ENCODE measurements at regions not wholly inside any gene's neighbourhood (a gene's known extent, or its start where the extent isn't known, plus 50 kb on each side); places are given as distances from the start of the nearest gene placed in this dataset.

GRCh38 chr18:70982292-70982691, 693.4 kb downstream of the SOCS6 start:
- no peak overlapping the region for H3K4me3 ChIP-seq (ENCODE audit: low read depth, low read length)

GRCh38 chr18:70981400-70982140, 692.7 kb downstream of the SOCS6 start:
- H3K4me3 ChIP-seq (ENCODE audit: low read depth, low read length), result no peak overlapping the region
- no peak for DNase-seq (ENCODE audit: low read depth)
- TF ChIP-seq CTCF (IDR thresholded peaks at IDR 0.05; ENCODE audit: control insufficient read depth, extremely low read depth, insufficient read depth), result no peak

More at GRCh38 chr18:70982292-70982691, 693.4 kb downstream of the SOCS6 start:
- DNase-seq (ENCODE audit: low read depth), result no peak
- no peak for TF ChIP-seq CTCF (IDR thresholded peaks at IDR 0.05; ENCODE audit: control insufficient read depth, extremely low read depth, insufficient read depth)

GRCh38 chr18:70973626-70974025, 684.8 kb downstream of the SOCS6 start:
- no peak for DNase-seq (ENCODE audit: low read depth)
- no peak for TF ChIP-seq CTCF (IDR thresholded peaks at IDR 0.05; ENCODE audit: control insufficient read depth, extremely low read depth, insufficient read depth)
- no peak overlapping the region for H3K4me3 ChIP-seq (ENCODE audit: low read depth, low read length)

- no peak for TF ChIP-seq CTCF (IDR thresholded peaks at IDR 0.05; ENCODE audit: control insufficient read depth, extremely low read depth, insufficient read depth)
These were observed 677.6 kb downstream of the SOCS6 start for GRCh38 chr18:70966419-70966818.

GRCh38 chr18:70961939-70962338, 673.1 kb downstream of the SOCS6 start:
- no peak for DNase-seq (ENCODE audit: low read depth)
- TF ChIP-seq CTCF (IDR thresholded peaks at IDR 0.05; ENCODE audit: control insufficient read depth, extremely low read depth, insufficient read depth), result no peak
- no peak overlapping the region for H3K4me3 ChIP-seq (ENCODE audit: low read depth, low read length)

More at GRCh38 chr18:70966419-70966818, 677.6 kb downstream of the SOCS6 start:
- DNase-seq (ENCODE audit: low read depth), result no peak
- H3K4me3 ChIP-seq (ENCODE audit: low read depth, low read length), result no peak overlapping the region

GRCh38 chr18:70956554-70956953, 667.7 kb downstream of the SOCS6 start:
- H3K4me3 ChIP-seq (ENCODE audit: low read depth, low read length), result no peak overlapping the region
- DNase-seq (ENCODE audit: low read depth), result no peak

More at GRCh38 chr18:70956554-70956953, 667.7 kb downstream of the SOCS6 start:
- no peak for TF ChIP-seq CTCF (IDR thresholded peaks at IDR 0.05; ENCODE audit: control insufficient read depth, extremely low read depth, insufficient read depth)
